Embryonic facial prominence (tissue), 1 donor: ENCODE measurements at regions not wholly inside any gene's neighbourhood (a gene's known extent, or its start where the extent isn't known, plus 50 kb on each side); places are given as distances from the start of the nearest gene placed in this dataset.

Experiments used
- DNase-seq: peaks from one replicate; pipeline ENCODE4 v3.0.0-alpha.2; 2016; ENCODE audit errors: extremely low spot score

GRCh38 chr17:71959154-71959553 is 161.7 kb upstream of the SOX9 start:
- DNase-seq: no peak

- no peak for DNase-seq
Observed at GRCh38 chr17:71963351-71963750, 157.5 kb upstream of the SOX9 start.

- no peak for DNase-seq
Observed at GRCh38 chr17:71963791-71964190, 157.0 kb upstream of the SOX9 start.

GRCh38 chr17:71964559-71964958 is 156.3 kb upstream of the SOX9 start:
- DNase-seq: no peak

GRCh38 chr17:71966055-71966454 is 154.8 kb upstream of the SOX9 start:
- no peak for DNase-seq

- no peak for DNase-seq
Observed at GRCh38 chr17:71966459-71967313, 154.1 kb upstream of the SOX9 start.

- DNase-seq: no peak
Observed at GRCh38 chr17:71969500-71969899, 151.3 kb upstream of the SOX9 start.

GRCh38 chr17:71970312-71970711 is 150.5 kb upstream of the SOX9 start:
- no peak for DNase-seq

GRCh38 chr17:71974051-71974450 is 146.8 kb upstream of the SOX9 start:
- DNase-seq: no peak

- no peak for DNase-seq
Observed at GRCh38 chr17:71975331-71975801, 145.5 kb upstream of the SOX9 start.

- no peak for DNase-seq
Observed at GRCh38 chr17:71976011-71976649, 144.7 kb upstream of the SOX9 start.

GRCh38 chr17:71978435-71978834 is 142.4 kb upstream of the SOX9 start:
- DNase-seq: no peak

GRCh38 chr17:71980171-71980570 is 140.6 kb upstream of the SOX9 start:
- DNase-seq: no peak

GRCh38 chr17:71983828-71984227 is 137.0 kb upstream of the SOX9 start:
- DNase-seq: no peak

GRCh38 chr17:71985111-71986039 is 135.4 kb upstream of the SOX9 start:
- no peak for DNase-seq

- no peak for DNase-seq
Observed at GRCh38 chr17:71986886-71987285, 133.9 kb upstream of the SOX9 start.

GRCh38 chr17:71987634-71988033 is 133.2 kb upstream of the SOX9 start:
- no peak for DNase-seq

GRCh38 chr17:71989117-71989516 is 131.7 kb upstream of the SOX9 start:
- no peak for DNase-seq

- DNase-seq: no peak
Observed at GRCh38 chr17:71993363-71993762, 127.5 kb upstream of the SOX9 start.

GRCh38 chr17:71995590-71995989 is 125.2 kb upstream of the SOX9 start:
- DNase-seq: no peak

GRCh38 chr17:72004011-72004427 is 116.8 kb upstream of the SOX9 start:
- no peak for DNase-seq
